ENCODE measurements at regions not wholly inside any gene's neighbourhood (a gene's known extent, or its start where the extent isn't known, plus 50 kb on each side); places are given as distances from the start of the nearest gene placed in this dataset.

- DNase-seq: no peak
Measured at GRCh38 chr15:55017635-55018034, 179.1 kb downstream of the RSL24D1 start.

DNA sequence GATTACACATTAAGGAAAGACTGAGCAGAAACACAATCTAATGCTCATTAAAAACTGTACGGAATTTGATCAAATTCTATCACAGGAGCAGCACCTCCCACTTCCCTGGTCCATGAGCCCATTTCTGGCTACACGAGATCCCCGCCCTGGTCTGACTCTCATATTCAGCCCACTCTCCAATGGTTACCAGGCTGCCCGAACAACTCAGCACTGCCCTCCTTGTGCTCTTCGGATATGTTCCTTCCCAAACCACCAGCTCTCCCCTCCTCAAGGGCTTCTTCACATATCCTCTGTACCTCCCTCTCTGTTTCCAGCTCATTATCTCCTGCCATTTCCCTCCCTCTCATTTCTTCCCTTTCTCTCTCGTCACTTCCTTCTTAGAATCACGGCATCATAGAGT, 180.5 kb downstream of the RSL24D1 start:
- no peak for DNase-seq

DNA sequence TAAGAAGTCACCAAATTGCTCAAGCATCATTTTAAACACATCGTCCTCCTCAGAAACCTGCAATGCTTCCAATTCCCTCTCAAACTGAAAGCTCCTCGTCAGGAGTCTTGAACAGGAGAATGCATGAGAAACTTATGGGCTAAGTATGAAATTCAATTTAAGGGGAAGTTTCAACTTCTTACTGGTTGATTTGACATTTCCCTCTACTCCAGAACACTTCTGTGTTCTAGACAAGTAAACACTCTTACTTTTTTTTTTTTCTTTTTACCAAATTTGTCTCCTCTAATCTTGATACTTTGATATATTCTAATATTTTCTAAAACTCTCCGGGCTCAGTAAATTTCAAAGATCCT, 181.7 kb downstream of the RSL24D1 start:
- DNase-seq: no peak

DNA sequence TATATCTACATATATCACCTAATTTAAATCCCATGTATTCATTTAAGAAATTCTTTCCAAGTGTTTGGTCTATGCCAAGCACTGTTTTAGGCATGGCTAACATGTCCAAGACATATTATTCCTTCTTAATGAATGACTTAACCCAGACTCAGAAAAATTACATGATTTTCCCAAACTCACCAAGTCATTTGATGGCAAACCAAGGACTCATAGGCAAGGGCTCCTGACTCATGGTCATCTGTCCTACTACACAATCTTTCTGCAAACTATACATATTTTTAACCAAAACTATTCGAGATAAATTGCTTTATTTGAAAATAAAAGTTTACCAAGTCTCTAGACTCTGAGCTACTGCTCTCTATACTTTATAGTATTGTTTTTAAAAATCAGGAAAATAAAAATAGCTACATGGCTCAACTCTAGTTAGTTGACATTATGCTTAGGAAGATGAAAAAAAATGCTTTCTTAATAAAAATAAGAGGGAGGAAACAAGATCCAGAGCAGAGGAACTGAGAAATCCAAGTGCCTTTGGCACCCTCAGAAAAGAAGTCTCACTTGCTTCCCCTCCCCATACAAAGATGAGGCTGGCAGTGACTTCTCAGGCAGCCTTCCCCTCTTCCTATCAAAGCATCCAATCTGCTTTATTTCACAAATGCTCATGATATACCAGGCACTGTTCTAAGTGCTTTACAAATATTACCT, 182.2 kb downstream of the RSL24D1 start:
- DNase-seq: no peak

- DNase-seq: no peak
Measured at GRCh38 chr15:55008421-55008820, 188.3 kb downstream of the RSL24D1 start.

- no peak for DNase-seq
Measured at GRCh38 chr15:55007561-55007960, 189.2 kb downstream of the RSL24D1 start.

DNA sequence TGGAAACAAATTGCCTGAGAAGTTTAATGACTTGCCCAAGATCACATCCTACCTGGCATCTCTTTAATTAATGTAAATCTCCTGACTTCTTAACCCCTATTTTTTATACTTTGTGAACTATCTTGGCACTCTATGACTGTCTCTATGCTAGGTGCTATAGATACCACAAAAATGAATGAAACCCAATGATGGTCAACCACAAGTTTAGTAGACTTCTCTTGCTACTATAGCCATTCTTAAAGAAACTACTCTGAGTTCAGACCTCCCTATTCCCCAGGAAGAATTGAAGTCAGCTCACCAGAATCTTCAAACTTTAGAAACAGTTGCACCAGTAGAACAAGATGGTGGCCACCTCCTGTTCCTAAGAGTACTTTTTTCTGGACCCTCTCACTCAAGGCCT, 191.1 kb downstream of the RSL24D1 start:
- no peak for DNase-seq

DNA sequence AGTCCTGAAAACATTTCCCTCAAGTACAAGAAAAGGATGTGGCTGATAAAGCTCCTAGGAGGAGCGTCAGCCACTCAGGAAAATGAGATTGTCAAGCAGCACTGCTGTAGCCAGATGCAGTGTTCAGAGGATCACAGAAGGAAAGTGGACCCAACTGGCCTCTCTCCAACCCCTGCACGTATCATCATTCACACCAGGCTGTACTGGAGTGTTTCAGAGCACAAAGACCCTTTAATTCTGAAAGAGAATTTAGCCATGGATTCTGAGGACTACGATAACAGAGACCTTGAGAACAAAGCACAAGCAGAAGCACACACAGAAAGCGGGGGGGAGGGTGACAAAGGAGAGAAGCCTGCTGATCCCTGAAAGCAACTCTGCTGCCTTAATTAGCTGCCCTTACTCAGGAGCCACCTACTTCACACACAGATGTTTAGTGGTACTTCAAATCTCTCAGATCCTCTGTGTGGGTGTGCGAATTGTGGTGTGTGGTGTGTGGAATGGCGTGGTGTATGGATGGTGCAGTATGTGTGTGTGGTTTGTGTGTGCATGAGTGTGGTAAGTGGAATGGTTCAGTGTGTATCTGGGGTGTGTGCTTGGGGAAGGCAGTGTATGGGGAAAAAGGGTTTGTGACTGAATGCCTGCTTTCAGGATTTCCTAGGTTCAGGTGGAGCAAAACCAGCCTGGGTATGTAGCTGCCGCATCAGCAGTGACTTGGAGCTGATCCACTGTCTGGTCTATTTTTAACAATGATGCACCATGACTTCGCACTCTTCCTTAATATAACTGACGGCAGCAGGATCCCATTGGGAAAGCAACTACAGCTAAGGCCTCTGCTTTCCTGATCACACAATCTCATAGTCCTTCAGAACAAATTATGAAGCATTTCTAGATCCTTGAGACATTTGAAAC, 192.5 kb downstream of the RSL24D1 start:
- DNase-seq: no peak

- DNase-seq: no peak
Measured at GRCh38 chr15:54998661-54999060, 198.1 kb downstream of the RSL24D1 start.

DNA sequence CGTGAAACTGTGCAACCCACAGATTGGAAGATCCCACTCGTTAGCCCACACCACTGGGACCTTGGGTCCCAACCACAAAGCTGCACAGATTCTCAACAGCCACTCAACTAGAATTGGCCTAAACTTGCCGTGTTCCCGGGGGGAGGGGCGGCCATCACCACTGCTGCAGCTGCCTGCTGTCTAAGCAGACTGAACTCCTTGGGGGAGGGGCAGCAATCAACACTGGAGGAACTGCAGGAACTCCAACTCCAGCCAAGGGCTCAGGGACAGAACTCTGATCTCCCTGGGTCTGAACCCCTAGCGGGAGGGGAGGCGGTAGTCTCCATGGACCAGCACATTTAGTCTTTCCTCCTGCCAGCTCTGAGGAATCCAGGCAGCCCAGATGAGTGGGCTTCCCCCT, 205.9 kb downstream of the RSL24D1 start:
- DNase-seq: no peak

GRCh38 chr15:54987881-54988280, 208.9 kb downstream of the RSL24D1 start:
- no peak for DNase-seq

DNA sequence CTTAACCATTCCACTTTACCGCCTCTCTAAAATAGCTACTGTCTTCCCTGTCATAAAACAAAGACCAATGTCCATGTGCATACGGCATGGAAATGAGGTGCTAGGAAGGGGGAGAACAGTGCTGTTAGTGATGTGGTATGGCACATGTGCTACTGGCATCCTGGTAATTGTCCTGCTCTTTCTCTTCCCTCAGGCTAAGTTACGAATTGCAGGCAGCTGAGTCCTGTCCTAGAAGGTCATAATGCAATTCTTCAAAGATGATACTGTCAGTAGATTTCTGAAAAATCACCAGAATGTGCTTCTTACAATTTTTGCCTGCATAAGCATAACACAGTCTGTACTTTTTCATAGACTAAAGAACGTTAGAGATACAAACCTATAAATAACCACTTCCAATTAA, 216.8 kb downstream of the RSL24D1 start:
- DNase-seq: no peak

GRCh38 chr15:54962637-54963036, 234.1 kb downstream of the RSL24D1 start:
- DNase-seq: no peak

DNA sequence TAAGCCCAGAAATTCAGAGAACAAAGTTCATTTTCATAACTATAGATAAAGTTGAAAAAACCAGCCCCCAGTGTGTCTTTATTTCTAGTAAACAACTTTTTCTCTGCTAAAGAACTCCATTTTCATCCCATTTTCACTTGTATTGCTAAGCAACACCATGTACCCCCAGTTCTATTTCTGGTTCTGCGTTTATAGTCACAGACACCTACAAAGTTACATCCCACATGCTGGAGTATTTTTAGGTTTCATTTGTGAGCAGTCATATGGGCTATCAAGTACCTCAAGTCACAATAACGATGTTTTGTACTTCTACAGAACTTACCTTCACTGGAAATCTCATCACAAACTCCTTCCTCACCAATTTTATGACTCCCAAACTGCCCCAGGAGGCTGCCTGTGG, 236.5 kb downstream of the RSL24D1 start:
- no peak for DNase-seq

- no peak for DNase-seq
Measured at GRCh38 chr15:54941417-54941816, 255.3 kb downstream of the RSL24D1 start.

DNA sequence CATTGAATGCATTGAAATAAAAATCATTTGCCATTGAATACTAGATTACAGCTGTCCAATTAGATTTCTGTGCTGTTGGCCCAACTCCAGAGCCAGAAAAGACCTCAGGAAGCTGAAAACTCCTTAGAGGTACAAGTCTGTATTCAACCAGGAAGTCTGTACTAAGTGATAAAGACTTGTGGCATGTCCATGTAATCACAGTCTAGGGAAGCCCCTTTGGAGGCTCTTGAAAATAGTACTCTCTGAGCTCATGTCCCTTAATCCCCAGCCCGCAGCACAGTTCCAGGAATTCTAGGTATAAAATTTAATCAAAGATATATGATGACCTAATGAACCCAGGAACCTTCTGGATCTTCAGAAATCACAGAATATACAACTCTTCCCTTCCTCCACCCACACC, 279.4 kb downstream of the RSL24D1 start:
- DNase-seq: no peak

- DNase-seq: no peak
Measured at GRCh38 chr15:54915380-54915779, 281.4 kb downstream of the RSL24D1 start.

DNA sequence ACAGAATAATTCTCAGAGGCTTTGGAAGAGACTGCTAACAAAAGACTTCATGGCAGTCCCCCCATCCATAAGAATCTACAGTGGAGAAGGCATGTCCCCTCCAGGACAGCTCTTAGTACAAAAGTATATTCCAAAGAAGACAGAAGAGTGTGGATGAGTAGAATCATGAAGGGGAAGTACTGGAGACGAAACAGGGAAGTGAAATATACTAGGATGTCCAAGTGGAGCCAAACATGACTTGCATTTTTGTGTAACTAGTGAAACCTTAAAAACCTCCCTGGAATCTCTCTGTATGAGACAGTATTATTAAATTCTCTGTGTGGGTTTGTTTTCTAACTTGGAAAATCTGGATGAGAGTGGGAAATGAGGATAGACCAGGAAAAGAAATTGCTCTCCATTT, 312.4 kb downstream of the RSL24D1 start:
- no peak for DNase-seq

GRCh38 chr15:54859982-54860381, 336.8 kb downstream of the RSL24D1 start:
- DNase-seq: no peak

- DNase-seq: no peak
Measured at GRCh38 chr15:54854667-54855066, 342.1 kb downstream of the RSL24D1 start.

DNA sequence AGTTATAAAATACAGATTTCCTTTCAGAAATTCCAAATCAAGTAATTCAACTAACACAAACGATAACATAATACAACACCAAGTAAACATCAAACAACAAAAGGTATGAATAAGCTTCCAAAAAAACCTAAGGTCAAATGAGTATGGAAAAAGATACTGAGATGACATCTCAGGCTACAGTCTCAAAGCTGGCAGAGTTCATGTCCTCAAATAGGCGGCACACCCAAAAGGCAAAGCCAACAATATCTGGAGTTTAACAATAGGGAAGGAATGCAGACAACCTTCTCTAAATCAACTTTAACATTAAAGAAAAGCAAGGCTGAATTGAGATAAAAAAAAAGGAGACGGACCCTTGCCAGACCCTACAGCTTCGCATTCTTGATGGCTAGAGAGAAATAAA, 346.6 kb downstream of the RSL24D1 start:
- no peak for DNase-seq

GRCh38 chr15:54843006-54843405, 353.7 kb downstream of the RSL24D1 start:
- DNase-seq: no peak

DNA sequence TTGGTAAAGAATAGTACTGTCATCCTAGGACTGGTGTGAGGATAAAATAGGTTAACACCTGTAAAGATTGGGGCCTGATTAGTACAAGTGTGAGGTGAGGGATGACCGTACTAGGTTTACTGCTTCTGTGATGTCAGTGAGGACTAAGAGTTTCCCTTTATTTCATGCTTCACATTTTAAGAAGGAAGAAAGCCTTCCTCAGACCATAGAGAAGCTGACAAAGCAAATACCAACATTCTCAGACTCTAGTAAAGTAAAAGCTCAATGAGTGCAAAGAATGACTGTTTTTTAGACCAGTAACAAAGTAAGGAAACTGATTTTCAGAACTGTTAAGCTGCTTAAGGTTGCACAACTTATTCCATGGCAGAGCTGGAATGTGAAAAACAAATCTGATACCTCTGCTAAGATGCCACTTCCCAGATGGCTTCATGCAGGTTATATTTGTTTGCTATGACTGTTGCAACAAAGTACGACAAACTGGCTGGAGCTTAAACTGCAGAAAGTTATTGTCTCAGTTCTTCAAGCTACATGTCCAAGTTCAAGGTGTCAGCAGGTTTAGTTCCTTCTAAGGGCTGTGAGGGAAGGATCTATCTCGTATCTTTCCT, 354.9 kb downstream of the RSL24D1 start:
- no peak for DNase-seq

All from DMS79 treated with DMSO at 0.1 percent for 48 hours (cell line).